ENCODE measurements at regions not wholly inside any gene's neighbourhood (a gene's known extent, or its start where the extent isn't known, plus 50 kb on each side); places are given as distances from the start of the nearest gene placed in this dataset.

GRCh38 chr19:31501427-31502195 is 152.4 kb upstream of the TSHZ3 start:
- no peak for DNase-seq (ENCODE audit: low read depth)

- no peak for DNase-seq (ENCODE audit: low read depth)
Observed at GRCh38 chr19:31502536-31503170, 153.4 kb upstream of the TSHZ3 start.

- no peak for DNase-seq (ENCODE audit: low read depth)
Observed at GRCh38 chr19:31503211-31503610, 154.0 kb upstream of the TSHZ3 start.

- DNase-seq (ENCODE audit: low read depth) = no peak
Observed at GRCh38 chr19:31504221-31504620, 155.0 kb upstream of the TSHZ3 start.

GRCh38 chr19:31505596-31505910 is 156.3 kb upstream of the TSHZ3 start:
- no peak for DNase-seq (ENCODE audit: low read depth)

- no peak for DNase-seq (ENCODE audit: low read depth)
Observed at GRCh38 chr19:31506102-31506501, 156.9 kb upstream of the TSHZ3 start.

GRCh38 chr19:31510635-31511034 is 161.4 kb upstream of the TSHZ3 start:
- no peak for DNase-seq (ENCODE audit: low read depth)

GRCh38 chr19:31511098-31511497 is 161.9 kb upstream of the TSHZ3 start:
- DNase-seq (ENCODE audit: low read depth) = no peak

GRCh38 chr19:31511696-31512095 is 162.5 kb upstream of the TSHZ3 start:
- DNase-seq (ENCODE audit: low read depth) = no peak

GRCh38 chr19:31512181-31512970 is 163.1 kb upstream of the TSHZ3 start:
- DNase-seq (ENCODE audit: low read depth) = no peak

GRCh38 chr19:31513841-31514240 is 164.6 kb upstream of the TSHZ3 start:
- no peak for DNase-seq (ENCODE audit: low read depth)

GRCh38 chr19:31515931-31516330 is 166.7 kb upstream of the TSHZ3 start:
- no peak for DNase-seq (ENCODE audit: low read depth)

- no peak for DNase-seq (ENCODE audit: low read depth)
Observed at GRCh38 chr19:31516756-31517155, 167.5 kb upstream of the TSHZ3 start.

- DNase-seq (ENCODE audit: low read depth) = no peak
Observed at GRCh38 chr19:31517224-31518180, 168.3 kb upstream of the TSHZ3 start.

GRCh38 chr19:31518216-31519020 is 169.2 kb upstream of the TSHZ3 start:
- no peak for DNase-seq (ENCODE audit: low read depth)

GRCh38 chr19:31519256-31519655 is 170.0 kb upstream of the TSHZ3 start:
- no peak for DNase-seq (ENCODE audit: low read depth)

GRCh38 chr19:31519908-31520307 is 170.7 kb upstream of the TSHZ3 start:
- no peak for DNase-seq (ENCODE audit: low read depth)

- no peak for DNase-seq (ENCODE audit: low read depth)
Observed at GRCh38 chr19:31520633-31521032, 171.4 kb upstream of the TSHZ3 start.

GRCh38 chr19:31525610-31526147 is 176.4 kb upstream of the TSHZ3 start:
- no peak for DNase-seq (ENCODE audit: low read depth)

- DNase-seq (ENCODE audit: low read depth) = no peak
Observed at GRCh38 chr19:31527443-31527842, 178.2 kb upstream of the TSHZ3 start.

GRCh38 chr19:31528261-31528660 is 179.0 kb upstream of the TSHZ3 start:
- DNase-seq (ENCODE audit: low read depth) = no peak

Measured in ELR (cell line).